GM21390 (cell line): ENCODE measurements at regions not wholly inside any gene's neighbourhood (a gene's known extent, or its start where the extent isn't known, plus 50 kb on each side); places are given as distances from the start of the nearest gene placed in this dataset.
A peak's percentile ranks its signal among the peaks of the same experiment; 100 is the strongest.
"Not testable (repeated sequence)": the region's sequence is repeated elsewhere in the genome, so short reads cannot be mapped to it uniquely, and the experiment has no call there.

ENCODE experiments used
- ATAC-seq: cut with Tn5 transposase; IDR thresholded peaks from one replicate; pipeline ENCODE4 v1.9.1; 2021; ENCODE audit not compliant: unreplicated experiment

DNA sequence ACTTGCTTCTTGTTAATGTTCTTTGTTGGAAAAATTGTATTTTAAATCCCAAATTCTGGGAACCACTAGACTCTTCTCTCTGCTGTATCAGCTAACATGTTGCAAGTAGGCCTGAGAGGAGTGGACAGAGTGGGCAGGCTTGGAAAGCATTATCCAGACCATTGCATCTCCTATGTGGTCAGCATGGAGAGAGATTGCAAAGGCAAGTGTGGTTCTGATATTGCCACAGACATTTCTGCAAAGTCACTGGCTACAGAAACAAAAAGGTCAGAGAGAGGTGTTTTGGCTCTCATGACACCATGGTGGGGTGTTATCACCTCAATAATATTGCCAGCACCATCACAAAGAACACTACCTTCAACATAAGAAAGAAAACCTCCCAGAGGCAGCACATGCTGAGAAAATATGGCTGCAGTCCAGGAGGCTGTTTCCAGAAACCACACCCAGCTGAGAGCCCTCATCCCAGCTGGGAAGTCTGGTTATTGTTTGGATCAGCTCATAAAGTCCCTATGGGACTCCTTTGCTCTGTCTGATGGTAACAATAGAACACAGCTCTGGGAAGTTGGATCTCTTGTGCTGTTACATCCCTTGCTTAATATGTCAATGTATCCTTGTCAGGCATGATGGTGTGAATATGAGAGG, 78.2 kb upstream of the TBX18 start:
- ATAC-seq, result no peak

DNA sequence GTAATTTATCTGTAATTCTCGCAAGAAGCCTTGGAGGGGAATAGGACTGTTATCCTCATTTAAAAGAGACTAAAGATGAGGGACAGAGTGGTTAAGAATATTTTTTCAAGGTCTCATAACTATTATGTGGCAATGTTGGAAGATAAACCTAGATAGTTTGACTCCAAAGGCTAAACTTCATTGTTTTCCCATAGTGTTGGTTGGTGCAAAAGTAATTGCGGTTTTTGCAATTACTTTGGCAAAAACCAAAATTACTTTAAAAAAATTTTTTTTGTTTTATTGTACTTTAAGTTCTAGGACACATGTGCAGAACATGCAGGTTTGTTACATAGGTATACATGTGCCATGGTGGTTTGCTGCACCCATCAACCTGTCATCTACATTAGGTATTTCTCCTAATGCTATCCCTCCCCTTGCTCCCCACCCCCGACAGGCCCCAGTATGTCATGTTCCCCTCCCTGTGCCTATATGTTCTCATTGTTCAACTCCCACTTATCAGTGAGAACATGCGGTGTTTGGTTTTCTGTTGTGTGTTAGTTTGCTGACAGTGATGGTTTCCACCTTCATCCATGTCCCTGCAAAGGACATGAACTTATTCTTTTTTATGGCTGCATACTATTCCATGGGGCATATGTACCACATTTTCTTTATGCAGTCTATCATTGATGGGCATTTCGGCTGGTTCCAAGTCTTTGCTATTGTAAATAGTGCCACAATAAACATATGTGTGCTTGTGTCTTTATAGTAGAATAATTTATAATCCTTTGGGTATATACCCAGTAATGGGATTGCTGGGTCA, 72.9 kb upstream of the TBX18 start:
- ATAC-seq, result not testable (repeated sequence)

GRCh38 chr6:84836366-84836765, 72.0 kb upstream of the TBX18 start:
- peak; percentile 67 for ATAC-seq

DNA sequence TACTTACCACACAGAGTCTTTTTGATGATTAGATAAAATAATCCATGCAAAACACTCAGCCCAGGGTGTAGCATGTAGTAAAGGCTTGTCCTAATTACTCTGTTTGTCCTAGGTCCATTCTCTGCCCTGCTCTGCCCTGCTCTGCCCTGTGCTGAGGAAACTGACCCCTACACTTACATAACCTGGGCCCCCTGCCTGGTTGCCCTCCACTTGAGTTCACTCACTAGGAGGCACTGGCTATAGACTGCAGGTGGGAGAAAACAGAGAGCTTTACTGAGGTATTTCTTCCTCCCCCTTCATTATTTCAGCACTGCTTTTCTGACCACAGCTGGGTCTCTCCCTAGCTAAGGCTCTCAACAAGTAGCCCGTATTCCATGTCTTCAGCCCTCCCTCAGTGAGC, 70.9 kb upstream of the TBX18 start:
- ATAC-seq, result no peak

DNA sequence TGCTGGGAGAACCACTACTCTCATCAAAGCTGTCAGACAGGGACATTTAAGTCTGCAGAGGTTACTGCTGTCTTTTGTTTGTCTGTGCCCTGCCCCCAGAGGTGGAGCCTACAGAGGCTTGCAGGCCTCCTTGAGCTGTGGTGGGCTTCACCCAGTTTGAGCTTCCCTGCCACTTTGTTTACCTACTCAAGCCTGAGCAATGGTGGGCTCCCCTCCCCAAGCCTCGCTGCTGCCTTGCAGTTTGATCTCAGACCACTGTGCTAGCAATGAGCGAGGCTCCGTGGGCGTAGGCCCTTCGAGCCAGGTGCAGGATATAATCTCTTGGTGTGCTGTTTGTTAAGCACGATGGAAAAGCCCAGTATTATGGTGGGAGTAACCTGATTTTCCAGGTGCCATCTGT, 67.5 kb upstream of the TBX18 start:
- ATAC-seq, result not testable (repeated sequence)

DNA sequence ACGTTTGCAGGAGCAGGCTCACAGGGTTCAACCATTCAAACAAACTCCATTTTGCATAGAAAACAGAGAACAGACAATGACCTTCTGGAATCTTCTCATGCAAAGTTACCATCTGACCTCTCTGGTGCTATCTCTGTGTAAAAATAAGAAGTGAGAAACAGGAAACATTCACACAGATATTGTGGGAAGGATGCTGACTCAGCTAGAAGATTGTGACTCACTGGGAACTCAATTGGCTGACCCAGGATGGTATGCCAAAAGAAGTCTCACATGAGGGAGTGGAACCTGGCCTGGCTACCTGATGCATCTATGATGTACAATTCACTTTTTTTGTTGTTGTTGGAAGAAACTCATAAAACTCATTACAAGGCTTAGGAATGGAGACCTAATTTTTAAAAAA, 61.1 kb upstream of the TBX18 start:
- no peak for ATAC-seq

DNA sequence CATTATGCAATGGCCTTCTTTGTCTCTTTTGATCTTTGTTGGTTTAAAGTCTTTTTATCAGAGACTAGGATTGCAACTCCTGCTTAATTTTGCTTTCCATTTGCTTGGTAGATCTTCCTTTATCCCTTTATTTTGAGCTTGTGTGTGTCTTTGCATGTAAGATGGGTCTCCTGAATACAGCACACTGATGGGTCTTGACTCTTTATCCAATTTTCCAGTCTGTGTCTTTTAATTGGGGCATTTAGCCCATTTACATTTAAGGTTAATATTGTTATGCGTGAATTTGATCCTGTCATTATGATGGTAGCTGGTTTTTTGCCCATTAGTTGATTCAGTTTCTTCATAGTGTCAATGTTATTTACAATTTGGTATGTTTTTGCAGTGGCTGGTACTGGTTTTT, 56.9 kb upstream of the TBX18 start:
- ATAC-seq, result not testable (repeated sequence)

DNA sequence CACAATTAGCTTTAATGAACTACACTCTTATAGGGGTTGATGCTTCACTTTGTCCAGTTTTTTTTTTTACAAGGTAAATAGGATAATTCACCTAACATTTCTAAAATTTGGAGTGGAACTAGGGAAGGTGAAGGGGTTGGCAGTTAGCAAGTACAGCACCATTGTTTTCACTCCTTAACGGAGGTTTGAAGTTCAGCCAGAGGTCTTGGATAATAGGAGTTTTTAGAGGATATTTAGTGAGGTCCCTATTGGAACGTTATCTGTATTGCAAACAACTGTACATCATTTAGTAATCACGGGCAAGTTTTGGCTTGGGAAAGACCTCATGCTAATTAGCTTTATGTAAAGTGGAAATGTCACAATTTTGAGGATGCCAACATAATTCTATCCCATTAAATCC, 52.3 kb upstream of the TBX18 start:
- no peak for ATAC-seq

DNA sequence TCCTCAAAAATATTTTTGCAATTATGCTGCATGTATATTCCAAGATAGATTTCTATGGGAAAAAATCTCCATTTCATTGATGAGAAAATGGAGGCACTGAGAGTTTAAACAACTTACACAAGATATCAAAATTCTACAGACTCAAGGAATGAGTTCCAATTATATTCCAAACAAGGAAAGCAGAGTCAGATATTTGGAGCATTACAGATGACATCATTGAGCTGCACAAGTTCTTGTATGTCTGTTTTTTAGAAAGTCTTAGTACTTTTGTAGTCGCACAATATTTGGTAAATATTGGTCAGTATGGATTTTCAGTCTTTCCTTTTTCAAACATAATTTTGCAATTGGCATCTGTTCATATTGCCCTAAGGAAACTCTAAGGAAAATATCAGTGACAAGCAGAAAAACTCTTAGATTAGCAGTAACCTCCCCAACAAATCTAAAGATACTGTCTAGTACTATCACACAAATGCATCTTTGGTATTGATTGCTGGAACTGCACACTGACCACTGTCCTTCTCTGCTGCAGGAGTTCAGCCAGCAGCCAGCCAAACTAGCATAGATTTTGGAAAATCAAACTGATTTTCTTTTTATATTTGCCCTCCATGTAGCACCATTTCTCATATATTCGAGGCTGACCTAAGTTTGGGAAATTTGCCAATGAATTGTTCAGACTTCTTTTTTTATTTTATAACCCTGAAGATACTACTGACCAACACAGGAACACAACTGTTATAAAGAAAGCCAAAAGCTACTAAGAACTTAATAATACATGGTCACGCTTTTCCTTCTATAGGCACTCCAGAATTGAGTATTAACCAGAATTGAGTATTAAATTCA, 51.7 kb upstream of the TBX18 start:
- ATAC-seq, result no peak
